NCI-H82 treated with DMSO at 0.1 percent for 48 hours (cell line): ENCODE measurements at regions not wholly inside any gene's neighbourhood (a gene's known extent, or its start where the extent isn't known, plus 50 kb on each side); places are given as distances from the start of the nearest gene placed in this dataset.

Experiments
- DNase-seq: peaks from one replicate; lab custom pipeline; 2025; ENCODE audit not compliant: unreplicated experiment; lab: John Stamatoyannopoulos, UW

GRCh38 chr4:114509340-114509739 lies 89.3 kb upstream of the UGT8 start:
- DNase-seq: no peak

GRCh38 chr4:114512595-114513295 lies 85.9 kb upstream of the UGT8 start:
- DNase-seq: no peak

- no peak for DNase-seq
Measured at GRCh38 chr4:114519368-114519767, 79.2 kb upstream of the UGT8 start.

- DNase-seq: no peak
Measured at GRCh38 chr4:114527170-114527569, 71.4 kb upstream of the UGT8 start.

GRCh38 chr4:114527637-114528036 lies 71.0 kb upstream of the UGT8 start:
- no peak for DNase-seq

GRCh38 chr4:114535725-114536124 lies 62.9 kb upstream of the UGT8 start:
- DNase-seq: no peak

GRCh38 chr4:114537352-114537751 lies 61.3 kb upstream of the UGT8 start:
- DNase-seq: no peak

GRCh38 chr4:114538012-114538617 lies 60.5 kb upstream of the UGT8 start:
- DNase-seq: no peak

- DNase-seq: no peak
Measured at GRCh38 chr4:114539985-114540384, 58.6 kb upstream of the UGT8 start.

- DNase-seq: no peak
Measured at GRCh38 chr4:114547340-114548134, 51.1 kb upstream of the UGT8 start.
